Endothelial cell of umbilical vein (primary cell): ENCODE measurements at regions not wholly inside any gene's neighbourhood (a gene's known extent, or its start where the extent isn't known, plus 50 kb on each side); places are given as distances from the start of the nearest gene placed in this dataset.

ENCODE experiments used
- BruUV-seq: library from RNA; stranded (reverse); fragments of 400-500 nt; replicated peaks from 2 replicates; lab custom pipeline; 2021; lab: Mats Ljungman, UMichigan
- CTCF ChIA-PET: fragments of 300-600, 350-600 bp; sonication (Branson Sonifier 250); formaldehyde crosslinking; loops from one replicate; lab custom pipeline; 2021; ENCODE audit warnings: antibody characterized with exemption, inconsistent platforms; lab: Charles Lee
- POLR2A ChIA-PET: fragments of 300-600, 350-600 bp; sonication (Branson Sonifier 250); formaldehyde crosslinking; loops from one replicate; lab custom pipeline; 2021; ENCODE audit warnings: antibody characterized with exemption, inconsistent platforms; lab: Charles Lee
- DNase-seq: peaks from one replicate; pipeline ENCODE4 v3.0.0-alpha.2; 2011; ENCODE audit warnings: low read depth, low spot score
- FAIRE-seq: peaks from 2 replicates; lab custom pipeline; 2011; peaks lifted over from hg19 to GRCh38; lab: Jason Lieb, UNC
- H2AFZ ChIP-seq: 2 replicates; pipeline ENCODE4 v1.6.0; 2012; ENCODE audit warnings: low read depth, low read length, control low read depth, inconsistent platforms
- H3K27ac ChIP-seq: 2 replicates; pipeline ENCODE4 v1.5.1; 2011; ENCODE audit warnings: low read depth, mild to moderate bottlenecking, control low read depth, low read length, moderate library complexity; ENCODE audit not compliant: insufficient read depth
- H3K27me3 ChIP-seq, 2 experiments: 2 replicates each; pipeline versions ENCODE4 v1.6.0 to v1.6.1; 2011; ENCODE audit warnings: low read length in 2 of 2, mixed read lengths in 1 of 2; ENCODE audit not compliant: control insufficient read depth in 2 of 2, insufficient read depth in 2 of 2
- H3K36me3 ChIP-seq, 2 experiments: 2 replicates in 1 of 2; 3 replicates in 1 of 2; pipeline ENCODE4 v1.5.1; 2011; ENCODE audit warnings: low read length in 2 of 2, mild to moderate bottlenecking in 1 of 2, moderate library complexity in 1 of 2; ENCODE audit not compliant: control insufficient read depth in 2 of 2, insufficient read depth in 2 of 2; ENCODE audit errors: extremely low read depth in 1 of 2
- H3K4me1 ChIP-seq: 3 replicates; pipeline ENCODE4 v1.5.1; 2011; ENCODE audit warnings: mild to moderate bottlenecking, low read length; ENCODE audit not compliant: control insufficient read depth, insufficient read depth; ENCODE audit errors: extremely low read depth
- H3K4me2 ChIP-seq: 2 replicates; pipeline ENCODE4 v1.6.1; 2011; ENCODE audit warnings: low read length, control low read depth, mixed read lengths; ENCODE audit not compliant: insufficient read depth
- H3K4me3 ChIP-seq, 3 experiments: fragments of 200-600 bp in 1 of 3; sonication (generic), shearing (Covaris generic) in 1 of 3; replicated peaks in 1 of 3; 2 replicates each; pipeline ENCODE4 v1.5.1; 2011 to 2016; ENCODE audit warnings: control low read depth in 3 of 3, low read length in 3 of 3, mild to moderate bottlenecking in 2 of 3, inconsistent platforms in 1 of 3, low read depth in 1 of 3, moderate library complexity in 1 of 3; ENCODE audit not compliant: insufficient read depth in 1 of 3
- H3K79me2 ChIP-seq: 2 replicates; pipeline ENCODE4 v1.6.0; 2012; ENCODE audit warnings: low read length, inconsistent platforms; ENCODE audit not compliant: control insufficient read depth, insufficient read depth
- H3K9ac ChIP-seq: replicated peaks from 2 replicates; pipeline ENCODE3; 2011; ENCODE audit warnings: low read length, control low read depth; ENCODE audit not compliant: insufficient read depth; ENCODE audit errors: extremely low read depth
- H3K9me1 ChIP-seq: replicated peaks from 3 replicates; pipeline ENCODE4 v1.6.0; 2011; ENCODE audit warnings: mild to moderate bottlenecking, low read length; ENCODE audit not compliant: control insufficient read depth, insufficient read depth; ENCODE audit errors: extremely low read depth
- H3K9me3 ChIP-seq: replicated peaks from 2 replicates; pipeline ENCODE4 v1.5.1; 2012; ENCODE audit warnings: low read length, inconsistent platforms; ENCODE audit not compliant: control insufficient read depth, insufficient read depth
- H4K20me1 ChIP-seq: replicated peaks from 2 replicates; pipeline ENCODE3; 2011; ENCODE audit warnings: mild to moderate bottlenecking, low read length; ENCODE audit not compliant: control insufficient read depth, insufficient read depth; ENCODE audit errors: extremely low read depth
- EZH2 ChIP-seq: IDR thresholded peaks from 2 replicates; pipeline ENCODE4 v1.6.1; 2012; ENCODE audit warnings: borderline replicate concordance, low read depth, mild to moderate bottlenecking, moderate library complexity, low read length, inconsistent platforms; ENCODE audit not compliant: severe bottlenecking
- FOS ChIP-seq: IDR thresholded peaks from 2 replicates; pipeline ENCODE4 v1.6.1; 2011; ENCODE audit warnings: mild to moderate bottlenecking, low read length, moderate library complexity, borderline replicate concordance; ENCODE audit not compliant: insufficient read depth
- GATA2 ChIP-seq: IDR thresholded peaks from 2 replicates; pipeline ENCODE4 v1.7.0; 2011; ENCODE audit warnings: low read depth, mild to moderate bottlenecking, moderate library complexity, mixed read lengths, low read length; ENCODE audit not compliant: insufficient read length, insufficient read depth
- JUN ChIP-seq: IDR thresholded peaks from 2 replicates; pipeline ENCODE4 v1.6.1; 2011; ENCODE audit warnings: borderline replicate concordance, low read depth; ENCODE audit not compliant: insufficient read length, insufficient read depth
- MYC ChIP-seq: IDR thresholded peaks from one replicate; pipeline ENCODE4 v1.6.1; 2011; ENCODE audit warnings: mild to moderate bottlenecking, low read depth, low read length
- POLR2A ChIP-seq: IDR thresholded peaks from 2 replicates; pipeline ENCODE4 v1.6.1; 2012; ENCODE audit warnings: low read depth, mild to moderate bottlenecking, control low read depth, low read length
- POLR2AphosphoS5 ChIP-seq: IDR thresholded peaks from 2 replicates; pipeline ENCODE4 v1.6.1; 2012; ENCODE audit warnings: low read depth, mild to moderate bottlenecking, control low read depth, low read length, moderate library complexity; ENCODE audit not compliant: insufficient read depth
- dilution Hi-C: fragments of 300-500 bp; cut with MboI; formaldehyde crosslinking; loops from one replicate; pipeline ENCODE4 v1.15.0; 2019; ENCODE audit warnings: low sequenced_read_pairs; ENCODE audit not compliant: extremely low pct_ligation_motif_present
- intact Hi-C: fragments of 100-400 bp; cut with micrococcal nuclease; formaldehyde crosslinking; loops from one replicate; pipeline ENCODE4 v1.10.0; 2022
- TF ChIP-seq, protein P1 (sequence below), 2 donors: IDR thresholded peaks; 1 replicate in 1 of 2; 2 replicates in 1 of 2; pipeline ENCODE4 v1.5.1; 2011; ENCODE audit warnings: low read length in 2 of 2, mild to moderate bottlenecking in 2 of 2, moderate library complexity in 2 of 2, control low read depth in 1 of 2, inconsistent platforms in 1 of 2, low read depth in 1 of 2; ENCODE audit not compliant: insufficient read depth in 1 of 2; ENCODE audit errors: extremely low read depth in 1 of 2
- TF ChIP-seq, protein P2 (sequence below): IDR thresholded peaks from 2 replicates; pipeline ENCODE4 v1.6.1; 2011; ENCODE audit not compliant: insufficient read depth, insufficient read length

DNA sequence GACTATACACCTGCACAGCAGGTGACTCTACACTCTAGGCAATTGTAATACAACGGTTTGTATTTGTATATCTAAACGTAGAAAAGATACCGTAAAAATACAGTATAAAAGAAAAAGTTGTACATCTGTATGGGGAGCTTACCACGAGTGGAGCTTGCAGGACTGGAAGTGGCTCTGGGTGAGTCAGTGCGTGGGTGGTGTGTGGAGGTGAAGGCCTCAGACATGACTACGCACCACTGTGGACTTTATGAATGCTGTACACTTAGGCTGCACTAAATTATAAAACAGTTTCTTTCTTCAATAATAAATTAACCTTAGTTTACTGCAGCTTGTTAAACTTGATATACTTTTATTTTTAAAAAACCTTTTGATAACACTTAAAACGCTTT lies 85.0 kb upstream of the FAT1 start:
- ChIA-PET CTCF (no interaction called here), POLR2A (no interaction called here)
- H3K9me1 ChIP-seq = no peaks in the 10 kb centered on the region
- H3K79me2 ChIP-seq = no peaks in the 10 kb centered on the region
- no peaks in the 10 kb centered on the region for H3K4me1 ChIP-seq
- no peaks in the 10 kb centered on the region for H3K27me3 ChIP-seq
- dilution Hi-C loops = no loop called here
- H3K4me2 ChIP-seq = no peak overlapping the region
- BruUV-seq = no TSS peak
- H3K9me3 ChIP-seq = no peaks in the 10 kb centered on the region
- no peak overlapping the region for H3K27ac ChIP-seq
- intact Hi-C loops = no loop called here
- H3K36me3 ChIP-seq = no peaks in the 10 kb centered on the region
- DNase-seq (no peak), FAIRE-seq (no peak)
- no peaks in the 10 kb centered on the region for H4K20me1 ChIP-seq
- TF ChIP-seq MYC (no peak), FOS (no peak), POLR2A (no peak), GATA2 (no peak), POLR2AphosphoS5 (no peak), EZH2 (no peak), JUN (no peak)
- TF ChIP-seq, protein P1, sequence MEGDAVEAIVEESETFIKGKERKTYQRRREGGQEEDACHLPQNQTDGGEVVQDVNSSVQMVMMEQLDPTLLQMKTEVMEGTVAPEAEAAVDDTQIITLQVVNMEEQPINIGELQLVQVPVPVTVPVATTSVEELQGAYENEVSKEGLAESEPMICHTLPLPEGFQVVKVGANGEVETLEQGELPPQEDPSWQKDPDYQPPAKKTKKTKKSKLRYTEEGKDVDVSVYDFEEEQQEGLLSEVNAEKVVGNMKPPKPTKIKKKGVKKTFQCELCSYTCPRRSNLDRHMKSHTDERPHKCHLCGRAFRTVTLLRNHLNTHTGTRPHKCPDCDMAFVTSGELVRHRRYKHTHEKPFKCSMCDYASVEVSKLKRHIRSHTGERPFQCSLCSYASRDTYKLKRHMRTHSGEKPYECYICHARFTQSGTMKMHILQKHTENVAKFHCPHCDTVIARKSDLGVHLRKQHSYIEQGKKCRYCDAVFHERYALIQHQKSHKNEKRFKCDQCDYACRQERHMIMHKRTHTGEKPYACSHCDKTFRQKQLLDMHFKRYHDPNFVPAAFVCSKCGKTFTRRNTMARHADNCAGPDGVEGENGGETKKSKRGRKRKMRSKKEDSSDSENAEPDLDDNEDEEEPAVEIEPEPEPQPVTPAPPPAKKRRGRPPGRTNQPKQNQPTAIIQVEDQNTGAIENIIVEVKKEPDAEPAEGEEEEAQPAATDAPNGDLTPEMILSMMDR (IDR thresholded peaks at IDR 0.05; ENCODE audit: extremely low read depth in 1 of 2, insufficient read depth in 1 of 2, low read depth in 1 of 2, low read length in 2 of 2) = no peak
- TF ChIP-seq, protein P2, sequence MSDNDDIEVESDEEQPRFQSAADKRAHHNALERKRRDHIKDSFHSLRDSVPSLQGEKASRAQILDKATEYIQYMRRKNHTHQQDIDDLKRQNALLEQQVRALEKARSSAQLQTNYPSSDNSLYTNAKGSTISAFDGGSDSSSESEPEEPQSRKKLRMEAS = no peak
- no peak overlapping the region for H3K9ac ChIP-seq
- no peak overlapping the region for H2AFZ ChIP-seq
- no peak overlapping the region for H3K4me3 ChIP-seq
